SK-N-SH (cell line): ENCODE measurements at regions not wholly inside any gene's neighbourhood (a gene's known extent, or its start where the extent isn't known, plus 50 kb on each side); places are given as distances from the start of the nearest gene placed in this dataset.

Experiments
- CTCF ChIA-PET: fragments of 300-600, 350-600 bp; formaldehyde crosslinking; extraction: SDS; loops from one replicate; lab custom pipeline; 2021; lab: Yijun Ruan, JAX
- POLR2A ChIA-PET: fragments of 350-600 bp; sonication (Branson Sonifier 250); formaldehyde crosslinking; extraction: SDS; loops from one replicate; lab custom pipeline; 2020; ENCODE audit warnings: antibody characterized with exemption, inconsistent platforms; lab: Yijun Ruan, JAX
- DNase-seq: peaks from one replicate; pipeline ENCODE4 v3.0.0; 2012
- H2AFZ ChIP-seq: fragments of 200-600 bp; sonication (generic); 2 replicates; pipeline ENCODE4 v1.8.1; 2016; ENCODE audit warnings: antibody characterized with exemption, mild to moderate bottlenecking, low read depth
- H3F3A ChIP-seq: fragments of 200-600 bp; sonication (generic); replicated peaks from 2 replicates; pipeline ENCODE3; 2016; ENCODE audit warnings: antibody characterized with exemption, mild to moderate bottlenecking; ENCODE audit not compliant: insufficient read depth
- H3K27ac ChIP-seq, 2 experiments: fragments of 200-500 bp in 1 of 2; fragments of 200-600 bp in 1 of 2; sonication (Bioruptor generic) in 1 of 2; sonication (generic), shearing (Covaris generic) in 1 of 2; 2 replicates each; pipeline versions ENCODE4 v1.5.1 to v1.6.1; 2014 to 2016; ENCODE audit warnings: low read depth in 2 of 2, inconsistent platforms in 1 of 2, low read length in 1 of 2, mild to moderate bottlenecking in 1 of 2, mixed read lengths in 1 of 2
- H3K27me3 ChIP-seq: fragments of 200-600 bp; sonication (generic), shearing (Covaris generic); 2 replicates; pipeline ENCODE4 v1.6.1; 2016; ENCODE audit warnings: mixed run types; ENCODE audit not compliant: insufficient read depth
- H3K36me3 ChIP-seq, 2 experiments: fragments of 200-500 bp in 1 of 2; fragments of 200-600 bp in 1 of 2; sonication (Bioruptor generic) in 1 of 2; sonication (generic) in 1 of 2; replicated peaks in 1 of 2; 2 replicates each; pipeline versions ENCODE3 to v1.5.1; 2014 to 2016; ENCODE audit warnings: low read length in 1 of 2, mild to moderate bottlenecking in 1 of 2; ENCODE audit not compliant: insufficient read depth in 2 of 2, control insufficient read depth in 1 of 2
- H3K4me1 ChIP-seq, 2 experiments: fragments of 200-500 bp in 1 of 2; fragments of 200-600 bp in 1 of 2; sonication (Bioruptor generic) in 1 of 2; sonication (generic), shearing (Covaris generic) in 1 of 2; 2 replicates each; pipeline versions ENCODE4 v1.5.1 to v1.6.1; 2014 to 2016; ENCODE audit warnings: low read depth in 1 of 2, low read length in 1 of 2, mixed run types in 1 of 2; ENCODE audit not compliant: insufficient read depth in 2 of 2, control insufficient read depth in 1 of 2
- H3K4me2 ChIP-seq: fragments of 200-600 bp; sonication (generic), shearing (Covaris generic); 2 replicates; pipeline ENCODE4 v1.6.1; 2017; ENCODE audit warnings: mixed run types
- H3K4me3 ChIP-seq, 2 experiments: fragments of 200-500 bp in 1 of 2; fragments of 200-600 bp in 1 of 2; sonication (Bioruptor generic) in 1 of 2; sonication (generic), shearing (Covaris generic) in 1 of 2; 2 replicates each; pipeline versions ENCODE4 v1.5.1 to v1.8.1; 2014 to 2016; ENCODE audit warnings: low read depth in 2 of 2, inconsistent platforms in 1 of 2, low read length in 1 of 2, mild to moderate bottlenecking in 1 of 2, mixed read lengths in 1 of 2, moderate library complexity in 1 of 2
- H3K79me2 ChIP-seq: fragments of 200-600 bp; sonication (generic); 2 replicates; pipeline ENCODE4 v1.8.1; 2017; ENCODE audit warnings: mild to moderate bottlenecking; ENCODE audit not compliant: insufficient read depth
- H3K9ac ChIP-seq: fragments of 200-600 bp; sonication (generic); 2 replicates; pipeline ENCODE4 v1.6.1; 2017; ENCODE audit warnings: mixed run types
- H3K9me2 ChIP-seq: fragments of 200-600 bp; sonication (generic); 2 replicates; pipeline ENCODE4 v1.6.1; 2017; ENCODE audit warnings: mixed run types
- H3K9me3 ChIP-seq: fragments of 200-600 bp; sonication (generic); 2 replicates; pipeline ENCODE4 v1.6.1; 2017; ENCODE audit warnings: mixed run types, mild to moderate bottlenecking, moderate library complexity
- H4K20me1 ChIP-seq: fragments of 200-600 bp; sonication (generic); 2 replicates; pipeline ENCODE4 v1.6.1; 2017; ENCODE audit warnings: mild to moderate bottlenecking, mixed run types; ENCODE audit not compliant: insufficient read depth
- CHD2 ChIP-seq: fragments of 150-350 bp; IDR thresholded peaks from 2 replicates; pipeline ENCODE4 v1.6.1; 2018; ENCODE audit warnings: low read length; ENCODE audit not compliant: partially characterized antibody
- ELF1 ChIP-seq: IDR thresholded peaks from 2 replicates; pipeline ENCODE4 v1.4.0; 2012
- FOSL2 ChIP-seq: IDR thresholded peaks from 2 replicates; pipeline ENCODE4 v1.4.0; 2012; ENCODE audit warnings: low read depth, mild to moderate bottlenecking, moderate library complexity, borderline replicate concordance
- GABPA ChIP-seq: IDR thresholded peaks from 2 replicates; pipeline ENCODE4 v1.4.0; 2012; ENCODE audit warnings: low read depth, mild to moderate bottlenecking
- GATA2 ChIP-seq: sonication (generic); formaldehyde crosslinking; IDR thresholded peaks from 2 replicates; pipeline ENCODE4 v1.5.0; 2020; ENCODE audit warnings: mild to moderate bottlenecking, missing genetic modification reagents
- IRF3 ChIP-seq: fragments of 150-350 bp; IDR thresholded peaks from 2 replicates; pipeline ENCODE4 v1.6.1; 2016; ENCODE audit warnings: mild to moderate bottlenecking, low read depth, low read length
- MAX ChIP-seq: IDR thresholded peaks from 2 replicates; pipeline ENCODE4 v1.4.0; 2012; ENCODE audit warnings: low read depth
- MEF2A ChIP-seq: IDR thresholded peaks from 2 replicates; pipeline ENCODE4 v1.4.0; 2012; ENCODE audit warnings: low read depth, borderline replicate concordance
- MXI1 ChIP-seq: IDR thresholded peaks from 2 replicates; pipeline ENCODE4 v1.6.1; 2012; ENCODE audit warnings: mild to moderate bottlenecking, low read depth, low read length, improper control_type of control experiment
- NFIC ChIP-seq: IDR thresholded peaks from 2 replicates; pipeline ENCODE4 v1.4.0; 2012; ENCODE audit warnings: borderline replicate concordance
- NRF1 ChIP-seq: IDR thresholded peaks from 2 replicates; pipeline ENCODE4 v1.6.1; 2012; ENCODE audit warnings: low read depth, mild to moderate bottlenecking, low read length
- RAD21 ChIP-seq: IDR thresholded peaks from 2 replicates; pipeline ENCODE4 v1.6.1; 2012; ENCODE audit warnings: mild to moderate bottlenecking, low read length
- SIN3A ChIP-seq: IDR thresholded peaks from 2 replicates; pipeline ENCODE4 v1.6.1; 2012; ENCODE audit warnings: low read depth, mild to moderate bottlenecking, low read length, moderate library complexity, borderline replicate concordance
- TEAD4 ChIP-seq: IDR thresholded peaks from 2 replicates; pipeline ENCODE4 v1.4.0; 2012; ENCODE audit warnings: mild to moderate bottlenecking, borderline replicate concordance; ENCODE audit not compliant: insufficient read depth
- YY1 ChIP-seq: IDR thresholded peaks from 2 replicates; pipeline ENCODE4 v1.4.0; 2012; ENCODE audit warnings: low read depth, mild to moderate bottlenecking
- ZBTB33 ChIP-seq: IDR thresholded peaks from 2 replicates; pipeline ENCODE4 v1.4.0; 2012; ENCODE audit warnings: low read depth, borderline replicate concordance
- WGBS: methylation state at CpG from one replicate; pipeline ENCODE4 v1.1.6; 2017; ENCODE audit warnings: low lambda C conversion rate; 5-methylcytosine and 5-hydroxymethylcytosine counted together

- TF ChIP-seq FOSL2, result no peak
- no peak for TF ChIP-seq SIN3A
- TF ChIP-seq NFIC, result no peak
These were observed 448.9 kb upstream of the ZNF462 start (continued) for GRCh38 chr9:106414042-106414441.

GRCh38 chr9:106417685-106418084 lies 445.3 kb upstream of the ZNF462 start:
- no peaks in the 10 kb centered on the region for H3K9me3 ChIP-seq
- H3F3A ChIP-seq, result no peaks in the 10 kb centered on the region
- peaks cover 0 to 4% of the 10 kb centered on the region in 2 experiments; a peak in 1 of 4 replicates for H3K4me1 ChIP-seq
- DNase-seq, result no peak
- no peak overlapping the region for H3K27ac ChIP-seq
- H3K9ac ChIP-seq, result no peak overlapping the region
- no peaks in the 10 kb centered on the region for H3K9me2 ChIP-seq
- H3K4me2 ChIP-seq, result no peak overlapping the region
- no peaks in the 10 kb centered on the region for H3K27me3 ChIP-seq
- no peaks in the 10 kb centered on the region for H4K20me1 ChIP-seq
- no peaks in the 10 kb centered on the region for H3K79me2 ChIP-seq
- WGBS, result 43% methylated on average over 1 of the region's 1 CpG
- POLR2A ChIA-PET, result no interaction called here
- H3K36me3 ChIP-seq, result no peaks in the 10 kb centered on the region
- no peak overlapping the region for H3K4me3 ChIP-seq
- CTCF ChIA-PET, result no interaction called here
- no peak overlapping the region for H2AFZ ChIP-seq
- TF ChIP-seq GATA2 (CRISPR knock-in tag) (no peak), ZBTB33 (no peak), SIN3A (no peak)

- Histone ChIP-seq H3K9me3 (no peaks in the 10 kb centered on the region), H3K36me3 (no peaks in the 10 kb centered on the region), H3K27me3 (no peaks in the 10 kb centered on the region), H3K4me3 (no peak overlapping the region), H3K27ac (no peak overlapping the region), H2AFZ (no peak overlapping the region), H3K79me2 (no peaks in the 10 kb centered on the region), H3K9ac (no peak overlapping the region), H3K4me2 (no peak overlapping the region), H3K4me1 (peaks cover 0 to 4% of the 10 kb centered on the region in 2 experiments; a peak in 1 of 4 replicates), H3K9me2 (no peaks in the 10 kb centered on the region), H3F3A (no peaks in the 10 kb centered on the region), H4K20me1 (no peaks in the 10 kb centered on the region)
- 29% methylated on average over 3 of the region's 3 CpGs for WGBS
- ChIA-PET POLR2A (no interaction called here), CTCF (interaction anchor here (1.1 kb wide), 1 partner anchor 16 kb away, joined by 3 read pairs; no protein-coding TSS in a partner anchor)
- TF ChIP-seq TEAD4 (no peak), CHD2 (no peak), FOSL2 (no peak), RAD21 (no peak), MEF2A (no peak), MAX (no peak), YY1 (no peak), ELF1 (no peak), NRF1 (no peak), GATA2 (CRISPR knock-in tag) (no peak), ZBTB33 (no peak), MXI1 (no peak), IRF3 (no peak), GABPA (no peak)
- no peak for DNase-seq
These were observed 443.1 kb upstream of the ZNF462 start for GRCh38 chr9:106419829-106420228.
